H1 (cell line): ENCODE measurements at regions not wholly inside any gene's neighbourhood (a gene's known extent, or its start where the extent isn't known, plus 50 kb on each side); places are given as distances from the start of the nearest gene placed in this dataset.

Experiments used
- CTCF ChIA-PET: fragments of 300-600 bp; sonication (Branson Sonifier 250); formaldehyde crosslinking; loops from one replicate; lab custom pipeline; 2021; ENCODE audit not compliant: partially characterized antibody; lab: Charles Lee
- POLR2A ChIA-PET: fragments of 300-600 bp; sonication (Branson Sonifier 250); formaldehyde crosslinking; loops from one replicate; lab custom pipeline; 2021; ENCODE audit warnings: inconsistent platforms; ENCODE audit not compliant: partially characterized antibody; lab: Charles Lee
- DNase-seq, 2 experiments: peaks; one replicate each; pipeline versions ENCODE4 v3.0.0 to v3.0.0-alpha.2; 2010 to 2022; ENCODE audit warnings: low spot score in 2 of 2, low read depth in 1 of 2, mixed read lengths in 1 of 2
- FAIRE-seq: peaks from 2 replicates; lab custom pipeline; 2011; peaks lifted over from hg19 to GRCh38; lab: Jason Lieb, UNC
- H2AFZ ChIP-seq: 2 replicates; pipeline ENCODE4 v1.8.1; 2012; ENCODE audit warnings: low read length, inconsistent platforms
- H2AK5ac ChIP-seq: 2 replicates; pipeline ENCODE4 v1.6.1; 2013; ENCODE audit warnings: low read depth, low read length
- H2BK120ac ChIP-seq: replicated peaks from 2 replicates; pipeline ENCODE3; 2013; ENCODE audit warnings: low read depth, low read length, inconsistent platforms
- H2BK12ac ChIP-seq: 2 replicates; pipeline ENCODE4 v1.6.1; 2013; ENCODE audit warnings: low read depth, low read length
- H2BK15ac ChIP-seq: 2 replicates; pipeline ENCODE4 v1.6.1; 2013; ENCODE audit warnings: low read length
- H2BK20ac ChIP-seq: 2 replicates; pipeline ENCODE4 v1.6.1; 2013; ENCODE audit warnings: low read length
- H2BK5ac ChIP-seq: 2 replicates; pipeline ENCODE4 v1.6.1; 2013; ENCODE audit warnings: low read depth, low read length
- H3K14ac ChIP-seq: 2 replicates; pipeline ENCODE4 v1.6.1; 2013; ENCODE audit warnings: inconsistent platforms; ENCODE audit not compliant: insufficient read length
- H3K18ac ChIP-seq: 2 replicates; pipeline ENCODE4 v1.6.1; 2013; ENCODE audit warnings: low read length; ENCODE audit errors: extremely low read depth
- H3K23ac ChIP-seq: 2 replicates; pipeline ENCODE4 v1.6.1; 2013; ENCODE audit warnings: inconsistent platforms; ENCODE audit not compliant: insufficient read length
- H3K23me2 ChIP-seq: 2 replicates; pipeline ENCODE4 v1.6.1; 2013; ENCODE audit warnings: low read depth, low read length
- H3K27ac ChIP-seq: 2 replicates; pipeline ENCODE4 v1.6.1; 2011; ENCODE audit warnings: low read depth, low read length, inconsistent platforms
- H3K27me3 ChIP-seq, 4 experiments: replicated peaks in 1 of 4; 1 replicate in 1 of 4; 2 replicates in 3 of 4; pipeline versions ENCODE4 v1.6.1 to v1.8.1; 2011 to 2013; ENCODE audit warnings: low read length in 3 of 4, mild to moderate bottlenecking in 3 of 4, inconsistent platforms in 2 of 4, mixed read lengths in 2 of 4, moderate library complexity in 1 of 4; ENCODE audit not compliant: control insufficient read depth in 3 of 4, insufficient read depth in 3 of 4; ENCODE audit errors: extremely low read depth in 1 of 4
- H3K36me3 ChIP-seq, 4 experiments: 2 replicates each; pipeline versions ENCODE4 v1.6.1 to v1.8.1; 2011 to 2013; ENCODE audit warnings: mild to moderate bottlenecking in 4 of 4, low read length in 3 of 4, moderate library complexity in 2 of 4, control low read depth in 1 of 4, inconsistent platforms in 1 of 4; ENCODE audit not compliant: insufficient read depth in 4 of 4, control insufficient read depth in 2 of 4
- H3K4ac ChIP-seq: replicated peaks from 2 replicates; pipeline ENCODE3; 2013; ENCODE audit warnings: low read length, low read depth, mixed read lengths, inconsistent platforms; ENCODE audit not compliant: insufficient read length
- H3K4me1 ChIP-seq, 4 experiments: replicated peaks in 1 of 4; 1 replicate in 1 of 4; 2 replicates in 3 of 4; pipeline versions ENCODE4 v1.6.1 to v1.8.1; 2011 to 2013; ENCODE audit warnings: low read length in 3 of 4, inconsistent platforms in 2 of 4, mixed read lengths in 1 of 4; ENCODE audit not compliant: insufficient read depth in 4 of 4, control insufficient read depth in 3 of 4
- H3K4me2 ChIP-seq, 2 experiments: 2 replicates each; pipeline versions ENCODE4 v1.6.1 to v1.8.1; 2011 to 2013; ENCODE audit warnings: low read depth in 2 of 2, low read length in 2 of 2, control low read depth in 1 of 2, inconsistent platforms in 1 of 2, mild to moderate bottlenecking in 1 of 2; ENCODE audit not compliant: insufficient read depth in 1 of 2
- H3K4me3 ChIP-seq, 4 experiments: fragments of 200-600, 300-600 bp in 1 of 4; sonication (generic), shearing (Covaris generic), sonication (Bioruptor Twin) in 1 of 4; 2 replicates each; pipeline versions ENCODE4 v1.5.1 to v1.8.1; 2011 to 2016; ENCODE audit warnings: low read length in 4 of 4, low read depth in 3 of 4, control low read depth in 2 of 4, inconsistent platforms in 2 of 4, mild to moderate bottlenecking in 2 of 4, mixed read lengths in 1 of 4, moderate library complexity in 1 of 4; ENCODE audit not compliant: insufficient read depth in 2 of 4; ENCODE audit errors: extremely low read depth in 1 of 4
- H3K56ac ChIP-seq: replicated peaks from 2 replicates; pipeline ENCODE3; 2013; ENCODE audit warnings: low read depth, mild to moderate bottlenecking, mixed read lengths, low read length, inconsistent platforms; ENCODE audit not compliant: insufficient read length
- H3K79me1 ChIP-seq: 2 replicates; pipeline ENCODE4 v1.6.1; 2013; ENCODE audit warnings: low read depth, low read length, control low read depth
- H3K79me2 ChIP-seq, 2 experiments: 2 replicates each; pipeline versions ENCODE4 v1.6.1 to v1.8.1; 2012 to 2013; ENCODE audit warnings: low read length in 2 of 2, mild to moderate bottlenecking in 2 of 2, inconsistent platforms in 1 of 2; ENCODE audit not compliant: insufficient read depth in 2 of 2, control insufficient read depth in 1 of 2
- H3K9ac ChIP-seq, 4 experiments: replicated peaks in 1 of 4; 1 replicate in 1 of 4; 2 replicates in 3 of 4; pipeline versions ENCODE4 v1.6.1 to v1.8.1; 2011 to 2013; ENCODE audit warnings: low read depth in 3 of 4, low read length in 3 of 4, control low read depth in 2 of 4, mild to moderate bottlenecking in 2 of 4, moderate library complexity in 2 of 4, inconsistent platforms in 1 of 4; ENCODE audit errors: extremely low read depth in 1 of 4
- H3K9me3 ChIP-seq, 2 experiments: 2 replicates each; pipeline versions ENCODE4 v1.6.1 to v1.8.1; 2012 to 2013; ENCODE audit warnings: mild to moderate bottlenecking in 2 of 2, moderate library complexity in 2 of 2, control low read depth in 1 of 2, inconsistent platforms in 1 of 2, low read depth in 1 of 2, low read length in 1 of 2, mixed read lengths in 1 of 2; ENCODE audit not compliant: insufficient read depth in 2 of 2
- H4K20me1 ChIP-seq, 2 experiments: replicated peaks in 1 of 2; 2 replicates each; pipeline versions ENCODE3 to v1.8.1; 2011 to 2013; ENCODE audit warnings: inconsistent platforms in 2 of 2, low read length in 2 of 2, mild to moderate bottlenecking in 1 of 2; ENCODE audit not compliant: insufficient read depth in 2 of 2, control insufficient read depth in 1 of 2
- H4K5ac ChIP-seq: 2 replicates; pipeline ENCODE4 v1.6.1; 2013; ENCODE audit warnings: low read length, low read depth, mixed read lengths, inconsistent platforms; ENCODE audit not compliant: insufficient read length
- H4K8ac ChIP-seq: 2 replicates; pipeline ENCODE4 v1.8.0; 2013; ENCODE audit warnings: mild to moderate bottlenecking, moderate library complexity, low read length, inconsistent platforms; ENCODE audit not compliant: insufficient read depth; ENCODE audit errors: extremely low read depth
- H4K91ac ChIP-seq: replicated peaks from 2 replicates; pipeline ENCODE3; 2013; ENCODE audit warnings: low read length, mixed read lengths, inconsistent platforms; ENCODE audit not compliant: insufficient read length
- BCL11A ChIP-seq, 2 experiments: IDR thresholded peaks; one replicate each; pipeline ENCODE4 v1.6.1; 2011; ENCODE audit warnings: low read depth in 2 of 2, low read length in 2 of 2, mild to moderate bottlenecking in 2 of 2
- CBX5 ChIP-seq: fragments of 300-800, 300-1000 bp; sonication (generic); IDR thresholded peaks from 2 replicates; pipeline ENCODE4 v1.7.1; 2016; ENCODE audit warnings: antibody characterized with exemption, low read length, low read depth
- HDAC2 ChIP-seq, 2 experiments: fragments of 300-600 bp in 1 of 2; sonication (generic) in 1 of 2; IDR thresholded peaks; 2 replicates each; pipeline ENCODE4 v1.6.1; 2011 to 2012; ENCODE audit warnings: low read depth in 2 of 2, low read length in 2 of 2, mild to moderate bottlenecking in 2 of 2, moderate library complexity in 2 of 2, borderline replicate concordance in 1 of 2, inconsistent platforms in 1 of 2
- JUN ChIP-seq: IDR thresholded peaks from 2 replicates; pipeline ENCODE4 v1.6.1; 2011; ENCODE audit warnings: low read depth, mild to moderate bottlenecking, improper control_type of control experiment, low read length
- JUND ChIP-seq: IDR thresholded peaks from 2 replicates; pipeline ENCODE4 v1.6.1; 2011; ENCODE audit warnings: mild to moderate bottlenecking, improper control_type of control experiment, low read length
- KDM5A ChIP-seq: fragments of 200-600 bp; IDR thresholded peaks from 2 replicates; pipeline ENCODE4 v1.7.1; 2012; ENCODE audit warnings: mild to moderate bottlenecking, low read length, inconsistent platforms, mixed read lengths
- POLR2A ChIP-seq, 2 experiments: IDR thresholded peaks; 1 replicate in 1 of 2; 2 replicates in 1 of 2; pipeline ENCODE4 v1.6.1; 2011; ENCODE audit warnings: low read depth in 2 of 2, low read length in 2 of 2, mild to moderate bottlenecking in 2 of 2; ENCODE audit errors: control extremely low read depth in 1 of 2
- RFX5 ChIP-seq: IDR thresholded peaks from 2 replicates; pipeline ENCODE4 v1.6.1; 2011; ENCODE audit warnings: low read depth, low read length, improper control_type of control experiment, borderline replicate concordance
- SIRT6 ChIP-seq: IDR thresholded peaks from one replicate; pipeline ENCODE4 v1.7.1; 2012; ENCODE audit warnings: low read length, inconsistent platforms
- SP2 ChIP-seq: IDR thresholded peaks from 2 replicates; pipeline ENCODE4 v1.6.1; 2012; ENCODE audit warnings: mild to moderate bottlenecking, low read length, inconsistent platforms
- SP4 ChIP-seq: IDR thresholded peaks from 2 replicates; pipeline ENCODE4 v1.6.1; 2012; ENCODE audit warnings: low read length, inconsistent platforms
- SRF ChIP-seq: IDR thresholded peaks from 2 replicates; pipeline ENCODE4 v1.6.1; 2011; ENCODE audit warnings: mild to moderate bottlenecking, low read depth, low read length, moderate library complexity
- SUZ12 ChIP-seq: fragments of 200-600 bp; sonication (generic); IDR thresholded peaks from 2 replicates; pipeline ENCODE4 v1.6.1; 2012; ENCODE audit warnings: mild to moderate bottlenecking, inconsistent platforms, low read length, moderate library complexity, mixed read lengths
- WGBS, 2 experiments: shearing (Covaris generic) in 1 of 2; methylation state at CpG; one replicate each; pipeline versions ENCODE4 v1.1.6 to v1.1.7; 2013 to 2015; ENCODE audit warnings: low lambda C conversion rate in 2 of 2, mixed read lengths in 2 of 2, inconsistent platforms in 1 of 2, low coverage in 1 of 2, missing lambda C conversion rate in 1 of 2; ENCODE audit not compliant: insufficient replicate concordance in 2 of 2, insufficient coverage in 1 of 2, insufficient read length in 1 of 2; ENCODE audit errors: extremely low coverage in 1 of 2, missing lambda C conversion rate in 1 of 2; 5-methylcytosine and 5-hydroxymethylcytosine counted together
- TF ChIP-seq, protein P1 (sequence below), 3 experiments: IDR thresholded peaks; 1 replicate in 2 of 3; 2 replicates in 1 of 3; pipeline versions ENCODE4 v1.5.1 to v1.6.1; 2011; ENCODE audit warnings: low read length in 3 of 3, mild to moderate bottlenecking in 3 of 3, inconsistent platforms in 2 of 3, low read depth in 1 of 3, moderate library complexity in 1 of 3; ENCODE audit not compliant: insufficient read depth in 1 of 3; ENCODE audit errors: control extremely low read depth in 1 of 3

DNA sequence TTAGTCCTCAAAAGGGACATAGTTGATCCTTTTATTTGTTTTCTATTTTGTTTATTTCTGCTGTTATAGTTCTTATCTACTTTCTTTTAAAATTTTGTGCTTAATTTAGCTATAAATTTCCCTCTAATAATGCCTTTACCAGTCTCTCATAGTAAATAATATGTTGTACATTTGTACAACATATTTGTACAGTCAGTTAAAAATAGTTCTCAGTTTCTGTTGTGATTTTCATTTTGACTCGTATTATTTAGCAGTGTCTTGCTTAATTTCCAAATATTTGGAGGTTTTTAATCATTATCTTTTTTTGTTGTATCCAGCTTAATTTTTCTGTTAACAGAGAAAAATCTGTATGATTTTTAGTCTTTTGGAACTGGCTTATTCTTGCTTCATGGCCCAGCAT is 443.6 kb upstream of the TRIB2 start:
- Histone ChIP-seq H3K56ac (no peak overlapping the region), H2BK20ac (no peak overlapping the region), H3K14ac (no peak overlapping the region), H2BK5ac (no peak overlapping the region), H2BK12ac (no peak overlapping the region), H3K79me2 (no peaks in the 10 kb centered on the region), H2AFZ (no peak overlapping the region), H3K4me3 (no peak overlapping the region), H3K4me1 (peaks cover 0 to 3% (median 1%) of the 10 kb centered on the region in 4 experiments; a peak in 3 of 7 replicates), H3K27ac (no peak overlapping the region), H4K20me1 (no peaks in the 10 kb centered on the region), H3K36me3 (no peaks in the 10 kb centered on the region), H3K9ac (no peak overlapping the region), H3K79me1 (no peaks in the 10 kb centered on the region), H2BK15ac (no peak overlapping the region), H4K8ac (no peak overlapping the region), H3K4ac (no peak overlapping the region), H3K9me3 (no peaks in the 10 kb centered on the region), H3K27me3 (peaks cover 0 to 2% (median 0%) of the 10 kb centered on the region in 4 experiments; a peak in 1 of 7 replicates), H3K23me2 (no peaks in the 10 kb centered on the region), H3K4me2 (no peak overlapping the region), H4K91ac (no peak overlapping the region), H3K18ac (no peak overlapping the region), H4K5ac (no peak overlapping the region), H2BK120ac (no peak overlapping the region), H2AK5ac (no peak overlapping the region), H3K23ac (no peak overlapping the region)
- 85% methylated on average over 1 of the region's 1 CpG; no CpG with 5 or more reads in 1 of the 2 experiments for WGBS, 2 experiments
- ChIA-PET CTCF (no interaction called here), POLR2A (no interaction called here)
- FAIRE-seq (no peak), DNase-seq (no peak)
- no peak for TF ChIP-seq SIRT6
- no peak for TF ChIP-seq SRF
- TF ChIP-seq SP2, result no peak
- no peak for TF ChIP-seq HDAC2 (IDR thresholded peaks at IDR 0.05; ENCODE audit: borderline replicate concordance in 1 of 2, low read depth in 2 of 2, low read length in 2 of 2)
- TF ChIP-seq, protein P1, sequence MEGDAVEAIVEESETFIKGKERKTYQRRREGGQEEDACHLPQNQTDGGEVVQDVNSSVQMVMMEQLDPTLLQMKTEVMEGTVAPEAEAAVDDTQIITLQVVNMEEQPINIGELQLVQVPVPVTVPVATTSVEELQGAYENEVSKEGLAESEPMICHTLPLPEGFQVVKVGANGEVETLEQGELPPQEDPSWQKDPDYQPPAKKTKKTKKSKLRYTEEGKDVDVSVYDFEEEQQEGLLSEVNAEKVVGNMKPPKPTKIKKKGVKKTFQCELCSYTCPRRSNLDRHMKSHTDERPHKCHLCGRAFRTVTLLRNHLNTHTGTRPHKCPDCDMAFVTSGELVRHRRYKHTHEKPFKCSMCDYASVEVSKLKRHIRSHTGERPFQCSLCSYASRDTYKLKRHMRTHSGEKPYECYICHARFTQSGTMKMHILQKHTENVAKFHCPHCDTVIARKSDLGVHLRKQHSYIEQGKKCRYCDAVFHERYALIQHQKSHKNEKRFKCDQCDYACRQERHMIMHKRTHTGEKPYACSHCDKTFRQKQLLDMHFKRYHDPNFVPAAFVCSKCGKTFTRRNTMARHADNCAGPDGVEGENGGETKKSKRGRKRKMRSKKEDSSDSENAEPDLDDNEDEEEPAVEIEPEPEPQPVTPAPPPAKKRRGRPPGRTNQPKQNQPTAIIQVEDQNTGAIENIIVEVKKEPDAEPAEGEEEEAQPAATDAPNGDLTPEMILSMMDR (IDR thresholded peaks at IDR 0.05; ENCODE audit: control extremely low read depth in 1 of 3, insufficient read depth in 1 of 3, low read depth in 1 of 3, low read length in 3 of 3), result no peak
- no peak for TF ChIP-seq RFX5
- TF ChIP-seq KDM5A, result no peak
- no peak for TF ChIP-seq JUND
- no peak for TF ChIP-seq JUN
- no peak for TF ChIP-seq CBX5
- TF ChIP-seq POLR2A (IDR thresholded peaks at IDR 0.05; ENCODE audit: control extremely low read depth in 1 of 2, low read depth in 2 of 2, low read length in 2 of 2), result no peak
- no peak for TF ChIP-seq SP4
- no peak for TF ChIP-seq SUZ12
- TF ChIP-seq BCL11A (IDR thresholded peaks at IDR 0.05; ENCODE audit: low read depth in 2 of 2, low read length in 2 of 2), result no peak
